Effector memory CD8-positive, alpha-beta T cell (primary cell): ENCODE measurements at regions not wholly inside any gene's neighbourhood (a gene's known extent, or its start where the extent isn't known, plus 50 kb on each side); places are given as distances from the start of the nearest gene placed in this dataset.

ENCODE experiments used
- ATAC-seq: fragments of 150-1000 bp; cut with Tn5 transposase; replicated peaks from 2 replicates; pipeline ENCODE4 v1.10.0; 2021; ENCODE audit warnings: mild to moderate bottlenecking, moderate library complexity
- DNase-seq, 3 experiments: peaks; one replicate each; pipeline ENCODE4 v3.0.0; 2021
- H3K27ac Mint-ChIP-seq, 2 donors: one replicate each; pipeline ENCODE4 v1.8.0; 2022; ENCODE audit warnings: mild to moderate bottlenecking in 2 of 2, mixed read lengths in 2 of 2, moderate library complexity in 2 of 2
- H3K27me3 Mint-ChIP-seq, 2 donors: one replicate each; pipeline ENCODE4 v1.8.0; 2022; ENCODE audit warnings: mixed read lengths in 2 of 2
- H3K36me3 Mint-ChIP-seq: one replicate; pipeline ENCODE4 v1.8.0; 2022; ENCODE audit warnings: mild to moderate bottlenecking, moderate library complexity, mixed read lengths; ENCODE audit not compliant: insufficient read depth
- H3K4me1 Mint-ChIP-seq, 2 donors: one replicate each; pipeline ENCODE4 v1.8.0; 2022; ENCODE audit warnings: low read depth in 2 of 2, mixed read lengths in 2 of 2
- H3K4me3 Mint-ChIP-seq, 2 donors: one replicate each; pipeline ENCODE4 v1.8.0; 2022; ENCODE audit warnings: mild to moderate bottlenecking in 2 of 2, mixed read lengths in 2 of 2, moderate library complexity in 2 of 2
- H3K9me3 Mint-ChIP-seq, 2 donors: one replicate each; pipeline ENCODE4 v1.8.0; 2022; ENCODE audit warnings: mixed read lengths in 2 of 2

DNA sequence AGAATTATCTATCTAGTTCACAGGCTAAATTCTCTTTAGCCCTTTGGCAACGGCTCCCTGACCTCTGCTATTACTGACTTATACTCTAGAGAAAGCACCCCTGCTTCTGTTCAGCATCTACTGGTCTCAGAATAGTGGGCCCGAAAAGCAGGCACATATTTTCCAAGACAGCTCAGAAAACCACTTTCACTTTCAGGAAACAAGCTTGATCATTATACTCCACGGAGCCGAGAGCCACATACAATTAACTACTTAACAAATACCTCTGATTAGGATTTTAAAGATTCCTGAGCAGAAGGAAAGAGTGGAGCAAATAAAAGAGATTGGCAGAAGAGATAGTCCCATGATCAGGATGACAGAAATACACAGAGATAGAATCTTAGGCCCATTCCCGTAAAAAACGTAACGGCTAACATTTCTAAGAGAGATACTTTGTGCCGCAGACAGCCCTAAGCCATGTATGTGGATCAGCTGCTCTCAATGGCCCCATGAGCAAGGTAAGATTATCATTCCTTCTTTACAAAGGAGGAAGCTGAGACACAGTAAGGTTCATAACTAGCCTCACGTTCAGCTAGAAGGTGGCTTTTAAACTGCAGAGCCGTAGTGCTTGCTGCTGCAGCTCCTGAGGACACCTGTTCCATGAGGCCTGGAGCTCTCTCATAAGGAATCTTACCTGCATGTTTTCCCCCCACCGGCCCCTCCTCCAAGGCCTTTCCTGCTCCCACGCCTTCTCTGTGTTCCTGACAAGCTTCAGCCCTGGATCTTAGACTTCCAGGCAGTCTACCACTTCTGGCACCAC lies 227.2 kb downstream of the FOXO1 start:
- Mint-ChIP-seq H3K4me1 (peaks cover 9 to 17% of the 10 kb centered on the region in 2 donors), H3K4me3 (peak overlapping the region in 1 of 2 donors; percentile 1), H3K9me3 (no peaks in the 10 kb centered on the region), H3K36me3 (no peaks in the 10 kb centered on the region), H3K27ac (peak overlapping the region; percentile 44 to 56), H3K27me3 (no peaks in the 10 kb centered on the region)
- DNase-seq = no peak
- ATAC-seq = no peak

GRCh38 chr13:40439928-40440327 lies 226.5 kb downstream of the FOXO1 start:
- Mint-ChIP-seq H3K4me1 (peaks cover 3 to 12% of the 10 kb centered on the region in 2 donors), H3K36me3 (no peaks in the 10 kb centered on the region), H3K27me3 (no peaks in the 10 kb centered on the region), H3K27ac (peak overlapping the region in 1 of 2 donors; percentile 56), H3K4me3 (no peak overlapping the region), H3K9me3 (no peaks in the 10 kb centered on the region)
- DNase-seq = no peak
- no peak for ATAC-seq

DNA sequence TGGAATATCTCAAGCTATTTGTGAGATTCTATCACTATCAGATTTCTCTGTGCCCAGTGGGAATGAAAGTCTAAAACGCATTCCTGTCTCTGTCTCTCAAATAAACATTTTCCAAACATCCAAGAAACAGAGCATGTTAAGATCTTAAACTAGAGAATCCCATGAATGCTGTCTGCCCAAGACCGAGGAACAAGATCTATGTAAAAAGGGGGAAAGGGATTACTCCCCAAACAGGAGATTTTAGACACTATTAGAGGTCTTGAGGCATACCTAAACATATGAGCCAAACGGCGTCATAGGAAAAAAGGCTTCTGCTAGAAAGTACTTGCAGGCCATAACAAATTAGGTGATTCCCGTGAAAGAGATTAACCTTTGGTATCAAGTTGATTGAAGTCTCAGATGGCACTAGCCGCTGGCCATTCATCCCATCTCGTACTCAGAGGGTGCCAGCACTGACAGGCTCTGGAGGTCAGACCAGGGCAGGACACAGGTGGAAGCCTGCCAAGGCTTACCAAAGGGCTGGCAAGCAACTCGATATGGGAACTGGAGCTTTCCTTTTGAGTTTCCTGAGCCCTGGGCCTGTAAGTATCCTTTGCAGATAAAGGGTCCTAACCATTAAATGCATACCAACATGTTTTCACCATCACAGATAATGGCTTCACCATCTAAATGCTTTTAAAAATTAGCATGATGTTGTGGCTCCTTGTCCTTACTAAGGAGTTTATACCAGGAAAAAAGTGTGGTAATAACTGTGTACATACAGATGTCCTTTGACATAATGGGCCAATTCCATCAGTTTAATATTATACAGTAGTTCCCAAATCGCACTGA lies 225.2 kb downstream of the FOXO1 start:
- peaks cover 3 to 11% of the 10 kb centered on the region in 2 donors for H3K4me1 Mint-ChIP-seq
- no peak overlapping the region for H3K4me3 Mint-ChIP-seq
- DNase-seq (no peak), ATAC-seq (no peak)
- H3K27me3 Mint-ChIP-seq = no peaks in the 10 kb centered on the region
- no peaks in the 10 kb centered on the region for H3K36me3 Mint-ChIP-seq
- H3K9me3 Mint-ChIP-seq = no peaks in the 10 kb centered on the region
- no peak overlapping the region for H3K27ac Mint-ChIP-seq

GRCh38 chr13:40442231-40442630 lies 224.2 kb downstream of the FOXO1 start:
- DNase-seq (no peak), ATAC-seq (no peak)
- Mint-ChIP-seq H3K4me3 (no peak overlapping the region), H3K4me1 (peaks cover 3 to 13% of the 10 kb centered on the region in 2 donors), H3K9me3 (no peaks in the 10 kb centered on the region), H3K27me3 (no peaks in the 10 kb centered on the region), H3K36me3 (no peaks in the 10 kb centered on the region), H3K27ac (no peak overlapping the region)

- no peak overlapping the region for H3K4me3 Mint-ChIP-seq
- no peaks in the 10 kb centered on the region for H3K36me3 Mint-ChIP-seq
- DNase-seq (no peak), ATAC-seq (no peak)
- H3K27me3 Mint-ChIP-seq = no peaks in the 10 kb centered on the region
- H3K9me3 Mint-ChIP-seq = no peaks in the 10 kb centered on the region
- H3K4me1 Mint-ChIP-seq = peaks cover 3 to 13% of the 10 kb centered on the region in 2 donors
- no peak overlapping the region for H3K27ac Mint-ChIP-seq
Observed at GRCh38 chr13:40442826-40443225, 223.6 kb downstream of the FOXO1 start.

DNA sequence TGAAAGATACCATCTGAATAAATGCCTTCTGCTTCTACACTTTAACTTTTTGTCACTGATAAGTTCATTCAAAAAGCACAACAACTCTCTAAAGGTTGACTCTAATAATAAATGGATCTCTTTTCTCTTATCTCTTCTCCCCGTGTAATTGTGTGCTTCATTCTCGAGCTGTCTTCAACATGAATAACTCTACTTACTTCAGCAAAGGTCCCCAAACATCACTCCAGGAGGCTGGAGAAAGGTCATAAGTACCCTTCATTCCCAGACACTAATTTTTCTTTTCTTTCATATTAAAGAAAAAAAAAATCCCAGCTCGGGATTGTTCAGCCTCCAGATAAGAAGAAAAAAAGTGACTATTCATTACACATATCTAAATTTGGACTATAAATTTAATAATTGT lies 222.2 kb downstream of the FOXO1 start:
- Mint-ChIP-seq H3K9me3 (no peaks in the 10 kb centered on the region), H3K36me3 (no peaks in the 10 kb centered on the region), H3K4me1 (peaks cover 11% of the 10 kb centered on the region in 2 donors), H3K27ac (no peak overlapping the region), H3K4me3 (no peak overlapping the region), H3K27me3 (no peaks in the 10 kb centered on the region)
- ATAC-seq (no peak), DNase-seq (no peak)

GRCh38 chr13:40445557-40445990 lies 220.9 kb downstream of the FOXO1 start:
- peaks cover 11% of the 10 kb centered on the region in 2 donors for H3K4me1 Mint-ChIP-seq
- no peaks in the 10 kb centered on the region for H3K27me3 Mint-ChIP-seq
- H3K36me3 Mint-ChIP-seq = no peaks in the 10 kb centered on the region
- H3K4me3 Mint-ChIP-seq = peak overlapping the region in 1 of 2 donors; percentile 57
- peak overlapping the region; percentile 2 to 52 for H3K27ac Mint-ChIP-seq
- no peaks in the 10 kb centered on the region for H3K9me3 Mint-ChIP-seq
- ATAC-seq (peak; percentile 76), DNase-seq (no peak)

DNA sequence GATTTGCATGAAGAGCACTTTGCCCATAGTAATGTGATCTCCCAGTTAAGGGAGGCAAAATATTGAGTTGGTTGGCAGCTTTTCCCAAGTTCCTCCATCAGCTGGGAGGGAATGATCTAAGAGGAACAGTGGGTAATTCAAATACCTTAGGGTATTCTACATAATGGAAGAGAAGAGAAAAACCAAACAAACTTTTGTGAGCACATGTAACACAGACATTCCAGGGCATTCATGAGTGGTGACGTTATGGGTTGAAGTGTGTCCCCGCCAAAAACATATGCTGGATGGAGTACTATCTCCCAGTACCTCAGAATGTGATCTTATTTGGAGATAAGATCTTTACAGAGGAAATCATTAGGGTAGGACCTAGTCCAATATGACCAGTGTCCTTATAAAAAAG lies 220.1 kb downstream of the FOXO1 start:
- H3K9me3 Mint-ChIP-seq = no peaks in the 10 kb centered on the region
- H3K36me3 Mint-ChIP-seq = no peaks in the 10 kb centered on the region
- DNase-seq = no peak
- H3K27ac Mint-ChIP-seq = no peak overlapping the region
- no peaks in the 10 kb centered on the region for H3K27me3 Mint-ChIP-seq
- no peak overlapping the region for H3K4me3 Mint-ChIP-seq
- peaks cover 11% of the 10 kb centered on the region in 2 donors for H3K4me1 Mint-ChIP-seq
- no peak for ATAC-seq

GRCh38 chr13:40447857-40448256 lies 218.6 kb downstream of the FOXO1 start:
- Mint-ChIP-seq H3K9me3 (no peaks in the 10 kb centered on the region), H3K27me3 (no peaks in the 10 kb centered on the region), H3K4me3 (no peak overlapping the region), H3K36me3 (no peaks in the 10 kb centered on the region), H3K4me1 (peaks cover 11% of the 10 kb centered on the region in 2 donors), H3K27ac (no peak overlapping the region)
- ATAC-seq (no peak), DNase-seq (no peak)

- H3K36me3 Mint-ChIP-seq = no peaks in the 10 kb centered on the region
- H3K9me3 Mint-ChIP-seq = no peaks in the 10 kb centered on the region
- no peak for ATAC-seq
- H3K27me3 Mint-ChIP-seq = no peaks in the 10 kb centered on the region
- H3K4me3 Mint-ChIP-seq = no peak overlapping the region
- no peak overlapping the region for H3K27ac Mint-ChIP-seq
- DNase-seq = no peak
- H3K4me1 Mint-ChIP-seq = peaks cover 7 to 9% of the 10 kb centered on the region in 2 donors
Observed at GRCh38 chr13:40452038-40452666, 214.3 kb downstream of the FOXO1 start.

- Mint-ChIP-seq H3K36me3 (no peaks in the 10 kb centered on the region), H3K27me3 (no peaks in the 10 kb centered on the region), H3K27ac (no peak overlapping the region), H3K9me3 (no peaks in the 10 kb centered on the region), H3K4me3 (no peak overlapping the region), H3K4me1 (peaks cover 7 to 9% of the 10 kb centered on the region in 2 donors)
- ATAC-seq = no peak
- no peak for DNase-seq
Observed at GRCh38 chr13:40452741-40453334, 213.6 kb downstream of the FOXO1 start.

DNA sequence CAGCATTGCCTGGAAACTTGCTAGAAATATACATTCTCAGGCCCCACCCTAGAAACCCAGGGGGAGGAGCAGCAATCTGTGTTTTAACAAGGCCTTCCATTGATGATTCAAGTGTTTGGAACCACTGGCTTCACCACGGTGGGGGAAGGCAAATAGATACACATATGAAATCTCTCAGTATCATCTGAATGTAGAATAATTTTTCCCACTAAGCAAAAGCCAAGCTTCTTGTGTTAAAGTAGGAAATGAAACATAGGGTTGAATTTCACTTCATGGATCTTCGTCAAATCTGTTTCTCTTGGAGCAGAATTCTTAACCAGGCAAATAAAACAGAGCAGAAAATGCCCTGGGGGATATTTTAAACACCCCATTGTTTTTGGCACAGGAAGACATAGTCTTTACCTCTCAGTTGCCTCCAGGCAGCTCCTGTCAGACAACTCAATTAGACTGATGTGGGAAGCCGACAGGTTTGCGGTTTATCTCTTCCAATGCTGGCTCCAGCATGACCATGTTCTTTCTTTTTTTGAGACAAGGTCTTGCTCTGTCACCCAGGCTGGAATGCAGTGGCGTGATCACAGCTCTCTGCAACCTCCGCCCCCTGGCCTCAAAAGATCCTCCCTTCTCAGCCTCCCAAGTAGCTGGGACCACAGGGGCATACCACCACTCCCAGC lies 213.0 kb downstream of the FOXO1 start:
- Mint-ChIP-seq H3K9me3 (no peaks in the 10 kb centered on the region), H3K4me3 (no peak overlapping the region), H3K36me3 (no peaks in the 10 kb centered on the region), H3K4me1 (peaks cover 6% of the 10 kb centered on the region in 2 donors), H3K27ac (no peak overlapping the region), H3K27me3 (no peaks in the 10 kb centered on the region)
- DNase-seq (no peak), ATAC-seq (no peak)
